ENCODE measurements at regions not wholly inside any gene's neighbourhood (a gene's known extent, or its start where the extent isn't known, plus 50 kb on each side); places are given as distances from the start of the nearest gene placed in this dataset. TPM values are rescaled to one million over a fixed set of nuclear protein-coding genes. Genes with fewer than 3 reads are reported as not detected.

Small RNA genes lying in the stretch of these regions (microRNA-seq; reads per million reads assigned to microRNA genes)
- gene MIR587 = not detected

All from left ventricle myocardium inferior (tissue), 1 donor.